ENCODE measurements at regions not wholly inside any gene's neighbourhood (a gene's known extent, or its start where the extent isn't known, plus 50 kb on each side); places are given as distances from the start of the nearest gene placed in this dataset.

GRCh38 chr12:61880186-61880585 lies 380.0 kb upstream of the USP15 start:
- TF ChIP-seq CTCF (conservative IDR thresholded peaks at IDR 0.05) (no peak), ZFX (IDR thresholded peaks at IDR 0.05) (no peak)
